ENCODE measurements at regions not wholly inside any gene's neighbourhood (a gene's known extent, or its start where the extent isn't known, plus 50 kb on each side); places are given as distances from the start of the nearest gene placed in this dataset.
"Not testable (repeated sequence)": the region's sequence is repeated elsewhere in the genome, so short reads cannot be mapped to it uniquely, and the experiment has no call there.

DNA sequence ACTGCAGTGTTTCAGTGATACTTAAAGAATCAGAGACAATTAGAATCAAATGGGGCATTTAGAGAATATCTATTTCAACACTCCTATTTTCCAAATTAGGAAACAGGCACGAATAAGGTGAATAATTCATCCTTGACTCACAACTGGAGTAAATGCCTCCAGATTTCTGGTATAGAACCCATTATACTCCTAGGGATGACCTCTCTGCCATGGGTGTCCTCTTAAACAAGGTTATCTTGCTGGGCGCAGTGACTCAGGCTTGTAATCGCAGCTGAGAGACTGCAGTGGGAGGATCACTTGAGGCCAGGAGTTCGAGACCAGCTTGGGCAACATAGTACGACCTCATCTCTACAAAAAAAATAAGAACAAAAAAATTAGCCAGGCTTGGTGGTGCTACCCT is 139.8 kb upstream of the ELAC2 start:
- no peak for DNase-seq (ENCODE audit: extremely low read depth, low read depth)

DNA sequence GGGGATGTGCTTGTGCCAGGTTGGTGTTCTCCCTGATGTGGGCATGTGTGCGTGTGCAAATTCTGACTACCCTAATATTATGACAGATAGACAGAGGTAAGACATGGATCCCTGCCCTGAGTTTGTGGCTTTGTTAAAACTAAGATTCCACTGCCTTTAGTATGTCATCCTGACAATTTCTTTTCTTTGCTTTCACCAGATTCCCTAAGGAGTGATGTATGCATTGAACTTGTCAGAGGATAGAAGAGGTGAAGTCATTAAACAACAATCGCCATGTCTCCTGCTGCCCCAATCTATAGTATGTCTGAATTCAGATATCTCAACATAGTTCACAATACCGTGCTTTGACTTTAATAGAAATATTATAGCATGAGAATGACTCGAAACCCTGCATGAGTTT is 137.1 kb upstream of the ELAC2 start:
- no peak for DNase-seq (ENCODE audit: extremely low read depth, low read depth)

DNA sequence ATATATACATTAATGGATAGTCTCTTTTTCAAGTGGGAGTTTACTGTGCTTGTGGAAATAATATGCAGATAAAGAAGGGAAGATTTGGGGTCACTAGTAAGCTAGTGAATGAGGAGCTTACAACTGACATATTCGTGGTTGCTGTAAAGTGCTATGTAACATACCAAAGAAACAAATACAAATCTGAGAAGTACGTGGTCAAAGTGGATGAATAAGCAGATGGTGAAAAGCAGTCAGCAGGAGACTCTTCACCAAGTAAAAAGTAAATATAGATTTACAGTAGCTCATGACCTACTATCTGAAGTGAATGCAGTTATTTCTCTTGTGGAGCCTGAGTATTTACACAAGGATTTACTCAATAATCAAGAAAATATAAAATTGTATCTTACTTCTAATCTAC is 136.6 kb upstream of the ELAC2 start:
- no peak for DNase-seq (ENCODE audit: extremely low read depth, low read depth)

DNA sequence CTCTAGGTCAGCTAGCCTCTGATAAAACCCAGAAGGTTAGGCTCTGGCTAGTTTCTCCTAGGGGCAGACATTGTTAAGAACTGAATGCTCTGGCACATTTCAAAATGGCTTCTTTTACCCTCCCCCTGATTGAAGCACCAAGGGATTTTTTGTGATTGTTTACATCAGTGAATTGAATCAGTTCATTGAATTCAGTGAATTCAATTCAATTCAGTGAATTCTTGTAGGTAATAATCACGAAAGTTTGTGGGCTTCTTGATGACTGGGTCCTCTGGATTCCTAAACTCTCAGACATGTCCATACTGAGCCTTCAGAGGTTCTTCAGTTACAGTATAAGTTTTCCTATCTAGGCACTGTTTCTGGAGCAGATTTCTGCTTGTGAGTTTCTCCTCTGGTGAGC is 135.2 kb upstream of the ELAC2 start:
- no peak for DNase-seq (ENCODE audit: extremely low read depth, low read depth)

DNA sequence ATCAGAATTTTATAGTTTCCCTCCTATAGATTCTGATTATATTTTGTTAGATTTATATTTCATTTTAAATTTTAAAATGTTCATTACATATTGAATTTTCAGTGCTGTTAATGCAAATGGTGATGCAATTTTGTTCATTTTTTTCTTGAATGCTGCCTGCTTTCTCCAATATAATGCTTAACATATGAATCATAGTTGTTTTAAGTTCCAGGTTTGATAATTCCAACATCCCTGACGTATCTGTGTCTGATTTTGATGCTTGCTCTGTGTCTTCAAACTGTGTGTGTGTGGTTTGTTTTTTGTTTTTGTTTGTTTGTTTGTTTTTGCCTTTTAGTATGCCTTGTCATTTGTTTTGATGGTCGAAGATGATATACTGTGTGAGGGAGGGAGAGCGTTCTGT is 134.7 kb upstream of the ELAC2 start:
- no peak for DNase-seq (ENCODE audit: extremely low read depth, low read depth)

DNA sequence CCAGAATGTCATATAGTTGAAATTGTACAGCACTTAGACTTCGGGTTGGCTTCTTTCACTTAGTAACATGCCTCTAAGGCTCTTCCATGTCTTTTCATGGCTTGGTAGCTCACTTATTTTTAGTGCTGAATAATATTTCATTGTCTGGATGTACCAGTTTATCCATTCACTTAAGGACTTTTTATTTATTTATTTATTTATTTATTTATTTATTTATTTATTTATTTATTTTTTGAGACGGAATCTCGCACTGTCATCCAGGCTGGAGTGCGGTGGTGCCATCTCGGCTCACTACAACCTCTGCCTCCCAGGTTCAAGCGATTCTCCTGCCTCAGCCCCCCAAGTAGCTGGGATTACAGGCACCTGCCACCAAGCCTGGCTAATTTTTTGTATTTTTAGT is 132.9 kb upstream of the ELAC2 start:
- not testable (repeated sequence) for DNase-seq (ENCODE audit: extremely low read depth, low read depth)

DNA sequence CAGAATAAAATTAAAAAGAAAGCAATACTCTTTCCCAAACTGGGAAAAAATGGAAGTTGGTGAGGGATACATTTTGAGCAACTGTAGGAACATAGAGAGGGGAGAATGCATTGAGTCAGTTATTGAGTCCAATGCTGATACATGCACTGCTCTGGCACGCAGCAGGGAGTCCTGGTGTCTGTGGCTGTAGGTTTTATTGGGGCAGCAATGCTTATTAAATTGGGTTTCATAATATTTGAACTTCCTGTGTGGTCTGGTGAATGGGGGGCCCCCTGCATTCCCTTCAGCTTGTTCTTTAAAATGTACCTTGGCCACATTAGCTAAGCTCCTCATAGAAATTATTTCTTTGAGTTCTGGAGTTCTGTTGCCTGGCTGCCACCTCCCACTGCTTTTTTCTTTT is 125.2 kb upstream of the ELAC2 start:
- DNase-seq (ENCODE audit: extremely low read depth, low read depth) = no peak

DNA sequence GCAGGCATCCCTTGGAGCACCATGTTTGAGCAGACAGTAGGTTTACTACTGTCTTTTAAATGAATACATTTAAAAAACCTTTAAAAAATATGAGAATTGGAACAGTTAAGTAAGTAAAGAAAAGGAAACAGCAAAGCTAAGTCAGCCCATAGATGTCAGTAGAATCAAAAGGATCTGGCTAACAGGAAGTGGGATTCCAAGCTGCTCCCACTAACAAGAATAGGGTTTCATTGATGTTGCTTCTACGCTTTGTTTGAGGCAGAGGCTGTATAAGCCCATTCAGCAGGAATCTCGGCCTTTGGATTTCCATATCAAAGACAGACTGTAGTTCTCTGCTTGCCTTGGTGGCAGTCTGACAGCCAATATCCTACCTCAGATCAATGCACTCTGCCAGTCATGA is 122.9 kb upstream of the ELAC2 start:
- DNase-seq (ENCODE audit: extremely low read depth, low read depth) = no peak

DNA sequence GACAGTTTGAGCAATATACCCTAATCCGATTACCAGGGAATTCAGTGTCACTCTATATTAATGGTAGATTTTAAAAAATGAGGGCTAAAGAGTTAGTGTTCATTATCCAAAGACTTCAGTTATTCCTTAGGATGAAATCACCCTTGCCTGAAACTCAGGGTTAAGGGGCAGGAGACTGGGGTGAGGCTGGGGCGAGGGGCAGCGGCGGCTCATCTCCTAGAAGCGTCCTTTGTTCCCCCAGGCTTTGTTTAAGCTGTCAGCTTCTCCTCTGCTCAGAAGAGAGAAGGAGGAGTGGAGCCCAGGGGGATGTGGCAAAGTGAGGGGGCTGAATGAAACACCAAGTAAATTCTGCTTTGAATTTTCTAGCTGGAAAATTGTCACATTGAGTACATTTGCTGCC is 117.7 kb upstream of the ELAC2 start:
- no peak for DNase-seq (ENCODE audit: extremely low read depth, low read depth)

DNA sequence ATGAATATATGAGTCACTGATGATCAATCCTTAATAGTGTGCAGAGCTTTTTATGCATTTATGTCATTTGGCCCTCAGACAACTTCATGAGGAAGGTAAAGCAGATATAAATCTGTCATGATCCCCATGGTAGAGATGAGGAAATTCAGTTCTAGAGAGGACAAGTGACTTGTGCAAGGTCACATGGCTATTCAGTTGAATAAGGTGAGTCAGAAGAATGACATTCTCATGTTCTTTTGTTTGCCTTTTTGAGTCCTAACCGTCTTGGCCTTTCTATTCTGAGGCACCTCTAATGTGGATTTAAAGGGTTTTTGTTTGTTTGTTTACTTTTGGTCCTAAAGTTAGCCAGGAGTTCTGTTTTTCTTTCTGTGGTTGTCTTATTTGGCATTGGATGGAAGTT is 116.2 kb upstream of the ELAC2 start:
- no peak for DNase-seq (ENCODE audit: extremely low read depth, low read depth)

DNA sequence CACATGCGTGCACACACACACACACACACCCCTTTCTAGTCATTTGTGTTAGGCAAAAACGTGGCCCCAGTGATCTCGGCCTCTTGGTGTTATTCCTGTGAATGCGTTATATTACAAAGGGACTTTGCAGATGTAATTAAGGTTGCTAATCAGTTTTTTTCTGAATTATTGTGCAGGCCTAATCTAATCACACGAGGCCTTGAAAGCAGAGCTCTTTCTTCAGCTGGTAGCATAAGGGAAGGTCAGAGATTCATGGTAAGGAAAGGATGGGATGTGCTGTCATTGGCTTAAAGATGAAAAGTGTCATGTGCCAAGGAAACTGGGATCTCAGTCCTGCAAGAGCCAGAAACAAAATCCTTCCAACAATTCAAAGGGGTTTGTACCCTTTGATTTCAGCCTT is 113.4 kb upstream of the ELAC2 start:
- no peak for DNase-seq (ENCODE audit: extremely low read depth, low read depth)

DNA sequence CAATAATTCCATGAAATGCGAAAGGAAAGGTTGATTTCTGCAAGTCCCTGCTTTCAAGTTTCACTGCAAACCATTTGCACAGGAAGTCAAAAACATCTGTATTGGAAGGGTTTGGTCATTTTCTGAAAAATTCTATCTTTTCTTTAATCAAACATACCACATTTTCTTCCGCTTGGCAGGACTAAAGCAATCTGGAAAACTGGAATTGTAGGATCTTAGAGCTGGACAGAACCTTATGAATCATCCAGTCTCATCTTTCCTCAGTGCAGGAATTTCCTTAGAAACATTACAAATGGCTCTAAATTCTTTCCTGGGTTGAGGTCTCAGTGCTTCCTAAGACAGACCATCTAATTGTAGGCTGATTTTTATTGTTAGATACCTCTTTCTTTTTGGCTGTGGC is 111.5 kb upstream of the ELAC2 start:
- DNase-seq (ENCODE audit: extremely low read depth, low read depth) = no peak

DNA sequence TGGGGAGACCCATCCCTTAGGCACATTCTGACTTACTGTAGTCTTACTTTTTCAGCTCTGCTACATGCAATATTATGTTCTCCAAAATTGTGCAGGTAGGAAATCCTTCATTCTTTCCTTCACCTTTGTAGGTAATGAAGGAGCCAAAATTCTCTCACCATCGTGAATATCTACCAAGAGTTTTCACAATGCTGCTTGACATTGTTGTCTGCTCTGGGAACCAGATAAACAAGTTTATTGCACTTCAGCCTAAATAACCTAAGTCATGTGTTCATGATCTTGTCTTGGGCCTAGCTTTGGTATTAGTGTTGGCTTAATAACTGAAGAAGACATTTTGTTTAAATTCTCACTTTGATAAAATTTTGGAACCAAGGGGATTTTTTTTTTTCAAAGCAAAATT is 110.8 kb upstream of the ELAC2 start:
- no peak for DNase-seq (ENCODE audit: extremely low read depth, low read depth)

DNA sequence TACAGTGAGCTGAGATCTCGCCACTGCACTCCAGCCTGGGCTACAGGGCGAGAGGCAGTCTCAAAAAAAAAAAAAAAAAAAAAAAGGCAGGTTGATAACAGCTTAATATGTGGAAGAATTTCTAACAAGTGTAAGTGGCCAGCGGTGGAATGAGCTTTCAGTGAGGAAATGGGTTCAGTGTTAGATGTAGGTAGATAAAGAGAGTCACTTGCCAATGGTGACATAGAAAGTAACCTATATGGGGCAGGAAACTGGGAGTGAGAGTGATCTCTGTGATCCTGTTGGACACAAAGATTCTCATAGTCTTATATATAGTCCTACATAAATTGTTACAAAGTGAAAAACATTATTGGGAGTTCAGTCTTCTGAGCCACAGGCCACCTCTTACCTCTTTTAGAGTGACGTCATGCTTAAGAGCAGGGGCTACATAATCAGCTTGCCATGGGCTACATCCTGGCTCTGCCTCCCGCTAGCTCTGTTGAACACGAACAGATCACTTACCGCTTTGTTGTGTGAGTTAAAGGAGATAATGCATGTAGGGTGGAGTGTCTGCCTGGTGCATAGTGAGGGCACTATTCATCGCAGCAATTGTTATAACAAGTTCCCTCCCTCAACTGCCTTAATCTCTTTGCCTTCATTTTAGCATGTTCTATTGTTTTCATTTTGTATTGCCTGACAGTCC is 110.2 kb upstream of the ELAC2 start:
- no peak for DNase-seq (ENCODE audit: extremely low read depth, low read depth)

DNA sequence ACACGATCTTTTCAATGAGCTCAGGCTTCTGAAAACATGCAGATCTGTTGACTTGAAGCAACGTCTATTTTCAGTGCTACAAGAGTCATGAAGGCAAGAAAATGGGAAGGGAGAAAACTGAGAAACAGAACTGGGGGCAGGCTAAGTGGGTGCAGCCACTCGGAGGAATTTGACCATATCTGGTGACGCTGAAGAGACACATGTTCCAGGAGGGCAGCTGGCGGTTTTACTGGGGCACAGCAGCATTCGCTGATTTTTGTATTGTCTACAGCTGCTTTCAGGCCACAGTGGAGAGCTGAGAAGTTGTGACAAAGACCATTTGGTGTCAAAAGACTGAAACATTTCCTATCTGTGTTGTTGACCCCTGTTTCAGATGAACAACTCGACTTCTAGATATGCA is 103.0 kb upstream of the ELAC2 start:
- no peak for DNase-seq (ENCODE audit: extremely low read depth, low read depth)

DNA sequence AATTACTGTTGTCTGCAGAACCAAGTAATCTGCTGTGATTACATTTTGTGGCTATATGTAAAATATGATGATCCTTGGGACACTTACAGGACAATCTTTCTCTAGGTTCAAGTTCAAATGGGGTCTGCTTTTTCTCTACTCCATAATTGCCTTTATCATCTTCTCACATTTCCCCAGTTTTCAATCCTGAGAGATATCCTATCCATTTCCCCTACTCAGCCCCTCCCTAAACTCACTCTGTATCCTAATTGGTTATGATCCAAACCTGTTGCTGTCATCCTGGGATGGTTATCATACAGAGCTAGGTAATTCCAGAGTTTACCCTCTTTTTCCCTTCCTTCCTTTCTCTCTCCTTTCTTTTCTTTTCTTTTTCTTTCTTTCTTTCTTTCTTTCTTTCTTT is 100.5 kb upstream of the ELAC2 start:
- no peak for DNase-seq (ENCODE audit: extremely low read depth, low read depth)

DNA sequence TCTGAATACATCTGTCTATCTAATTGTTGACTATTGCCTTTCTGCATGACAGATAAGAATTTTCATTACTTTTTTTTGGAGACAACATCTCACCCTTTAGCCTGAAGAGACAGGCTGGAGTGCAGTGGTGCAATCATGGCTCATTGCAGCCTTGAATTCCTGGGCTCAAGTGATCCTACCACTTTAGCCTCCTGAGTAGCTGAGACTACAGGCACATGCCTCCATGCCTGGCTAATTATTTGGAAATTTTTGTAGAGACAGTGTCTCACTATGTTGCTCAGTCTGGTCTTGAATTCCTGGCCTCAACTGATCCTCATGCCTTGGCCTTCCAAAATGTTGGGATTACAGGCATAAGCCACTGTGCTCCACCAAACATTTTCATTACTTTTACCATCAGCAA is 99.8 kb upstream of the ELAC2 start:
- DNase-seq (ENCODE audit: extremely low read depth, low read depth) = no peak

DNA sequence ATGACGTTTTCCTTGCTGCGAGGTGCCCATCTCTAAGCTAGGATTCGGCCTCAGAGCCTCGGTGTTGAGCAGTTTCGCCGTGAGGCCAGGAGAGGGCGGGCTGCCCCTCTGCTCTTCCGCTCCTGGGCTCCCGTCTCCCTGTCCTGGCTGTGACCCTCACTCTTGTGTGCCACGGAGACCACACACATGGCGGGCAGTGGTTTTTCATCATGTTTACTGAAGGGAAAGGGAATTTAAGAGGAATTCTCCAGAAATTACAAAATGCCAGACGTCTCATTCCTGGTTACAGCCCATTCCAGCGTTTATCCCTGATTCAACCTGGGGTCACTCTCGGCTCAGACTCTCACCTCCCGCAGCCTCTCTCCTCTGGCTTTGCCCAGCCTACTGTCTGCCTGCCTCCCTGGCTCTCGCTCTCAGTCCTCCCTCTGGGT is 96.8 kb upstream of the ELAC2 start:
- peak; percentile 52 for DNase-seq (ENCODE audit: extremely low read depth, low read depth)

DNA sequence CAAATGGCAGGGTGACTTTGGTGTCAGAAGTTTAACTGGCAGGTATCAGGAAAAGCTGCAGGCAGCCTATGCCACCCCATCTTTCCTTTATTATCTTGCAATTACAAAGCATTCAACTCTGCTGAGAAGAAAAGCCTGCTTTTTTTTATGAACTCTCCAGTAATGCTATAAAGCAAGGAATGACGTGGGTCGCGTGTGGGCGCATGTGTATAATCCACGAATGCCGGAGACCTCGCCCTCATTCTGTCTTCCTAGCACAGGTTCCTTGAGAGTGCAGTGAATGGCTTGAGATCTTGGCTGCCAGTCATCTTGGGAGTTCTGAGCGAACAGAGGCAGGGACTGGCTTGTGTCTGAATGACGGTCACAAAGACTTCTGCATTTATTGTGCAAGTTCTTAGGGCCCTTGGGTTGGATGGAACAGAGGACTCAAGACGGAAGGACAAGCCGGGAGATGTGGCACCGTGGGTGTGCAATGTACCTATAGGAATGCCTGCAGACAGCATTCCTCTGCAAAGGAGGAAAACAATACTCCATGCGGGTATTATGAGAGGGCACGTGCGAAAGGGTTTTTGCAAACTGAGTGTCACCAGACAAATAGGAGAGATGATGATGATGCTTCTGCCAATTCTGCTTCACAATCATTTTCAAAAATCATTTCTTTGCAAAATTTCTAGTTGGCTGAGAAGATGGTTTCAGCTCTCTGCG is 96.1 kb upstream of the ELAC2 start:
- no peak for DNase-seq (ENCODE audit: extremely low read depth, low read depth)

DNA sequence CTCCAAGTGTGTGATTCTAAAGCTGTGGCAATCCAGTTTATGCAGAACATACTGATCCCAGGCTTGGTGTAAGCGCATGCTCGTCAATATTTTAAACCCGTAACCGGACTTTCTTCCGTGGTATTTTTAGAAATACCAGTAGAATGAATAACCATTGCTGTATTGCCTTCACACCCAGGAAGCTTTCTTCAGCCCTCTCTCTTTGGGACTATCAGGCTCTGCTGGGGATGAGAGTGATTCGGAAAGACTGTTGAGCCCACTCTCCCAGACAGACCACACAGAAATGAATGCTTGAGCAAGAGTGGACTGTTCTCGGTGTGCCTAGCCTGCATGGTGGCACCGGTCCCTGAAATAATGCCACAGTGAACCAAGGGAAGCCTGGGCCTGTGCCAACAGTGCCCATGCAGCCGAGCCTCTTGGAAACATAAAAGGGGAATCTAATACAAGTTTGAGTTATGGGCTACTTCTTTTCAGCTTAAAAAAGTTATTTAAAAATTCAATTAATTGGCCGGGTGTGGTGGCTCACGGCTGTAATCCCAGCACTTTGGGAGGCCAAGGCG is 89.9 kb upstream of the ELAC2 start:
- no peak for DNase-seq (ENCODE audit: extremely low read depth, low read depth)

DNA sequence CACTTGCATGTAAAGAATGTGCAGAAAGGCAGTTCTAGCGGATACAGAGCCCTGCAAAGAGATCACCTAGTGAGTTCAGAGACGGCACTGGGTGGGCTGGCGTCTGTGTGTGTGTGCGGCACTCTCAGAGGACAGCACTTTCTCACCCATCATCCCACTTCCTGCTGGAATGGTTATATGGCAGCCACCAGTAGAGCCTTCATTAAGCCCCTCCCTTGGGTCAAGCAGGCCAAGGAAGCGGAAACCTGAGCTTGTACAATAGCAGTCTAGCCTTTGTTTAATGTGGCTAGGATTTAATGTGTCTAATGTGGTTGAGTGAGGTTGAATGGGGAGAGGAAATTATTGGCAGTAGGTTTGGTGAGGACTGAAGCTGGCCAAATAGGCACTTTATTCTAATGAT is 88.3 kb upstream of the ELAC2 start:
- DNase-seq (ENCODE audit: extremely low read depth, low read depth) = no peak

DNA sequence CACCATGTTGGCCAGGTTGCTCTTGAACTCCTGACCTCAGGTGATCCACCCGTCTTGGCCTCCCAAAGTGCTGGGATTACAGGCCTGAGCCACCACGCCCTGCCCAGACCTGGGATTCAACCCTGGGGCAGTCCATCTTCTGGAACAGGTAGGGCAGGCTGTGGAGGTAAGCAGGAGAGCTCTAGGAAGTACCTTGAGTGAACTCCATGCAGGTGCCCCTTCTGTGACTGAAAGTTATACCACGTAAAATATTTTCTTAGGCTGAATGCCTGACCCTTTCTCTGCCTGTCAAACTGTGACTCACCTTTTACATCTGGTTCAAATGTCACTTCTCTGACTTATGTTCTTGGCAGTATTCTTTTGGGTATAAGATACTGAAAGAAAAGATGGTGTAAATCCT is 86.7 kb upstream of the ELAC2 start:
- no peak for DNase-seq (ENCODE audit: extremely low read depth, low read depth)
